ENCODE measurements at regions not wholly inside any gene's neighbourhood (a gene's known extent, or its start where the extent isn't known, plus 50 kb on each side); places are given as distances from the start of the nearest gene placed in this dataset.
"Not testable (repeated sequence)": the region's sequence is repeated elsewhere in the genome, so short reads cannot be mapped to it uniquely, and the experiment has no call there.

DNA sequence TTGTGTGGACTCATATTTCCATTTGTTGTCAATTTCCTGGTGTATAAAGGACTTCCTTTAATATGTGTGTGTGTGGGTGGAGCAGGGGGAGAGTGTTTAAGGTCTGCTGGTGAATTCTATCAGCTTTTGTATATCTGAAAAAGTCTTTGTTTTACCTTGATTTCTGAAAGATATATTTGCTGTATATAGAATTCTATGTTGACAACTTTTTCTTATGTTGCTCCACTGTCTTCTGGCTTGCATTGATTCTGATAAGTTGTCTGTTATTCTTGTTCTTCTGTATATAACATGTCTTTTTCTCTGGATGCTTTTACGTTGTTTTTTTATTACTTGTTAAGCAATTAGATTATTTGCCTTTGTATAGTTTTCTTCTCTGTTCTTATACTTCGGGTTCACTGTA lies 90.0 kb upstream of the CEP162 start:
- Histone ChIP-seq H4K20me1 (no peaks in the 10 kb centered on the region), H3K4me3 (no peak overlapping the region), H3K9ac (no peak overlapping the region), H3K27ac (no peak overlapping the region), H3K36me3 (no peaks in the 10 kb centered on the region), H3K4me1 (no peaks in the 10 kb centered on the region), H3K27me3 (no peaks in the 10 kb centered on the region), H3K4me2 (no peak overlapping the region), H3K9me3 (no peaks in the 10 kb centered on the region)
- no peak for TF ChIP-seq Cebpa-rat (IDR thresholded peaks at IDR 0.05)

DNA sequence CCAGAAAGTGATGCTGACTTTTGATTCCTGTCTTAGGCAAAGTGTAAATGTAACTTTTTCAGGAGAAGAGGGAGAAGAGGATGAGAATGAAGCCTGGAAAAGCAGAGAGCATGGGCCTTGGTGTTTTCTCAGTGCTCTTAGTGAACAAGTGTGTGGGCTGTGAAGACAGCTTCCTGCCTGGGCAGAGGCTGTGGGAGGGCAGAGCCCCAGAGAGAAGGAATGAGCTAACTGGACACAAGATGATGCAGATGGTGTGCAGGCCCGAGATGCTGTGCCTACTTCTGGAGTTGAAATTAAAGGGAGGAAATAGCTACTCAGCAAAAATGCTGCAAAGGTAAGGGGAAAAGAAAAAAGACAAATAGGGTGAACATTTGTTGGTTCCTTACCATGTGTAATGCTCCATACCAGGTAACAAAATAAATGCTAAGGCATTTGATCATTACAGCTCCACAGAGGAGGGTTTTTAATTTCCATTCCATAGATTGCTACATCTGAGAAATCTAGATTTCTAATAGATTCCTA lies 87.0 kb upstream of the CEP162 start:
- Histone ChIP-seq H4K20me1 (no peaks in the 10 kb centered on the region), H3K27me3 (no peaks in the 10 kb centered on the region), H3K4me3 (no peak overlapping the region), H3K4me1 (no peaks in the 10 kb centered on the region), H3K4me2 (no peak overlapping the region), H3K27ac (no peak overlapping the region), H3K9ac (no peak overlapping the region), H3K36me3 (no peaks in the 10 kb centered on the region), H3K9me3 (no peaks in the 10 kb centered on the region)
- no peak for TF ChIP-seq Cebpa-rat (IDR thresholded peaks at IDR 0.05)

DNA sequence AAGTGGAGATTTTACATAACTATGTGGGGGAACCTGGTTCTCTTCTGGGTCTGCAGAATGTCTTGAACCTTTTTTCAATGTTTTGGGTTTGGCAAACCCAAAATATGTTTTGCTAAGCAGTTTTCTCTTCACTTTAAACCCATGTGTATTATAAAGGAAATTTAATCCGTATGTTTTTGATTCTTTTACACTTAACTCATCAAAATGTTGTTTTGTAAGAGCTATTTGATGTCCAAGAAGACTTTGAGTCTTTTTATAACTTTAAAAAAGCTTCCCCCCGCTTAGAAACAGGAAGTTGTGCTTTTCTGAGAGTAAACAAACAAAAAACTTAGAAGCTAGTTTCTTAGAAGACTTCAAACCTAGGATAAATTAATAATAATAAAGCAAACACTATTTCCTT lies 81.9 kb upstream of the CEP162 start:
- no peak for TF ChIP-seq Cebpa-rat (IDR thresholded peaks at IDR 0.05)
- no peak overlapping the region for H3K9ac ChIP-seq
- no peaks in the 10 kb centered on the region for H3K4me1 ChIP-seq
- no peaks in the 10 kb centered on the region for H3K9me3 ChIP-seq
- H3K4me2 ChIP-seq: no peak overlapping the region
- H4K20me1 ChIP-seq: no peaks in the 10 kb centered on the region
- H3K4me3 ChIP-seq: no peak overlapping the region
- no peaks in the 10 kb centered on the region for H3K36me3 ChIP-seq
- H3K27ac ChIP-seq: no peak overlapping the region
- no peaks in the 10 kb centered on the region for H3K27me3 ChIP-seq

DNA sequence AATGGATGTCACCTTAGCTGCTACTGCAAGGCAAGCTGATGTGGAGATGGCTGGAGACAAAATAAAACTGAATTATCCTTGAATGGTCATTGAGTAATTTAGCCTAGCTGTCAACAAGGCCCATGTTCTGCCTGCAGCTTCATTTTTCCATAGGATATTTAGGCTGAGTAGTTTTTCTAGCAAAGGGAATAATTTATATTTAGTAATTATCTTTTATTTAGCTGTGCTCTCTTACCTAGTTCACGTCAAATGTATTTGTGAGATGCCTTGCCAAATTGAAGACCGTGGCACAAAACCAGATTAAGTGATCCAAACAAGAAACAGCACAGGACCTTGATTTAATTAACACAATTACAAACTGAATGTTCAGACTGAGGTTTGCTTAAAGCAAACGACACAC lies 77.4 kb upstream of the CEP162 start:
- no peaks in the 10 kb centered on the region for H4K20me1 ChIP-seq
- H3K4me2 ChIP-seq: no peak overlapping the region
- H3K9ac ChIP-seq: no peak overlapping the region
- H3K9me3 ChIP-seq: no peaks in the 10 kb centered on the region
- no peaks in the 10 kb centered on the region for H3K36me3 ChIP-seq
- no peaks in the 10 kb centered on the region for H3K4me1 ChIP-seq
- H3K4me3 ChIP-seq: no peak overlapping the region
- H3K27me3 ChIP-seq: no peaks in the 10 kb centered on the region
- H3K27ac ChIP-seq: no peak overlapping the region
- no peak for TF ChIP-seq Cebpa-rat (IDR thresholded peaks at IDR 0.05)

DNA sequence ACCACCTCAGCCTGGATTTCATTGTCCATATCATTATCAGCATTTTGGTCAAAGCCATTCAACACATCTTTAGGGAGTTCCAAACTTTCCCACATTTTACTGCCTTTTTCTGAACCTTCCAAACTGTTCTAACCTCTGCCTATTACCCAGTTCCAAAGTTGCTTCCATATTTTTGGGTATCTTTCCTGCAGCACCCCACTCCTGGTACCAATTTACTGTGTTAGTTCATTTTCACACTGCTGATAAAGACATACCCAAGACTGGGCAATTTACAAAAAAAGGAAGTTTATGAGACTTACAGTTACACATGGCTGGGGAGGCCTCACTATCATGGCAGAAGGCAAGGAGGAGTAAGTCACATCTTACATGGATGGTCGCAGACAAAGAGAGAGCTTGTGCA lies 63.6 kb upstream of the CEP162 start:
- H3K27me3 ChIP-seq, H3K4me2 ChIP-seq, H3K4me3 ChIP-seq, H3K4me1 ChIP-seq, H3K36me3 ChIP-seq, H3K9ac ChIP-seq, H3K27ac ChIP-seq, H4K20me1 ChIP-seq: not testable (repeated sequence)
- peaks cover 10% of the 10 kb centered on the region; the same call in 1 of the 2 replicates for H3K9me3 ChIP-seq

DNA sequence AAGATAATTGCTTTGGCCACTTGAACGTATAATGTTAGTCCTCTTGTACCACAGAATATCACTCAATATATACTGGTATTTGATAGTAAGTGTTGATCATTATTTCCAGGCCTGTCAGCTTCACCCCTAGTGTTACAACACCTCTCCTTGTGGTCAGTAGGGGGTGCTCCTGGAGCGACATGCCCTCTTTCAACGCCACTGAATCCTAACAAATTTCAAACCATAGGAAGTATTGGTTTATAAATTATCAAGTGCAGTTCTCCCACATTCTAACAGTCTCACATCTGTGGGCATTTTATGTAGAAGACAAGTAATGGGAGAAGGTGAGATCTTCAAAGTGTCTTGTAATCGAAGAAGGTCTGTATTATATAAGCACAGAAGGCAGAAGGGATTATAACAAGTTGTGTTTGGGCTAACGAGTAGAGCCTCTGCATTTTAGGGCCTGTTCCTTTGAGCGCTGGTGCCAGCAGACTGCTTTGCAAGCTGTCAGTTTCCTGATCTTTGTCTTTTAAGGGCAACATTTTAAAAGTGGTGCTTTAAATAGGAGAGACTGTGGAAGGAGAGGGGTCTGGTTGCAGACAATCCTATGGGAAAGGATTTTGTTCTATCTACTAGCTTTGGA lies 57.1 kb upstream of the CEP162 start:
- Histone ChIP-seq H3K4me3 (no peak overlapping the region), H3K36me3 (no peaks in the 10 kb centered on the region), H3K9me3 (no peaks in the 10 kb centered on the region), H3K4me1 (no peaks in the 10 kb centered on the region), H3K4me2 (no peak overlapping the region), H3K27me3 (no peaks in the 10 kb centered on the region), H3K9ac (no peak overlapping the region), H4K20me1 (no peaks in the 10 kb centered on the region), H3K27ac (no peak overlapping the region)
- TF ChIP-seq Cebpa-rat (IDR thresholded peaks at IDR 0.05): no peak

DNA sequence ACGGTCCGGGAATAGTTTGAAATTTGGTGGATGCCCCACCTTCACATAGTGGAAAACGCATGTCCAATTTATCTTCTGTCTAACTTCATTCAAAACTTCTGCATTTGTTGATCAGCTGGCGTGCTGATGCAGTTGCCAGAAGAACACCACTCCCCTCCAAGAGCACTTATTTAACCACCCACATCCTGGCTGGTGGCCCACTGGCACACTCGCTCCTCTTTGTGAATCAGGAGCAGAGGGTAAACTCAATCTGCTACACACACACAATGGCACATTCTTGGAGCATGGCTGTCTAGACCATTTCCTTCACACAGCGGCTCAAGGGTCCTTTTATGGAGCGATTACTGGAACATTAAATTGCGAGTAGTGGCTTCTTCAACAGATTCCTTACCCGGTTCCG lies 55.1 kb upstream of the CEP162 start:
- TF ChIP-seq Cebpa-rat (IDR thresholded peaks at IDR 0.05): no peak
- no peak overlapping the region for H3K27ac ChIP-seq
- H3K9ac ChIP-seq: no peak overlapping the region
- H3K4me1 ChIP-seq: no peaks in the 10 kb centered on the region
- no peak overlapping the region for H3K4me2 ChIP-seq
- H4K20me1 ChIP-seq: no peaks in the 10 kb centered on the region
- H3K4me3 ChIP-seq: no peak overlapping the region
- H3K27me3 ChIP-seq: no peaks in the 10 kb centered on the region
- H3K36me3 ChIP-seq: no peaks in the 10 kb centered on the region
- H3K9me3 ChIP-seq: no peaks in the 10 kb centered on the region

DNA sequence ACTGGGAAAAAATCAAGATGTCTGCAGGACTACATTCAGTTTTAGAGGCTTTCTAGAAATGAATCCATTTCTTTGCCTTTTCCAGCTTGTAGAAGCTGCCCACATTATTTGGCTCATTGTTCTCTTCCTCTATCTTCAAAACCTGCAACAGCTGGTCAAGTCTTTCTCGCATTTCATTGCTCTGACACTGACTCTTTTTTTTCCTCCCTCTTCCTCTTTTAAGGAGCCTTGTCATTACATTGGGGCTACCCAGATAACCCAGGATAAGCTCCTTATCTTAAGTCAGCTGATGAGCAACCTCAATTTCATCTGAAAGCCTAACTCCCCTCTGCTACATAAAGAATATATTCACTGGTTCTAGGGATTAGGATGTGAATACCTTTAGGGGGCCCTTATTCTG lies 53.2 kb upstream of the CEP162 start:
- no peak for TF ChIP-seq Cebpa-rat (IDR thresholded peaks at IDR 0.05)
- Histone ChIP-seq H3K4me1 (no peaks in the 10 kb centered on the region), H3K27me3 (no peaks in the 10 kb centered on the region), H3K4me3 (no peak overlapping the region), H3K27ac (no peak overlapping the region), H3K36me3 (no peaks in the 10 kb centered on the region), H3K9ac (no peak overlapping the region), H4K20me1 (no peaks in the 10 kb centered on the region), H3K4me2 (no peak overlapping the region), H3K9me3 (no peaks in the 10 kb centered on the region)

DNA sequence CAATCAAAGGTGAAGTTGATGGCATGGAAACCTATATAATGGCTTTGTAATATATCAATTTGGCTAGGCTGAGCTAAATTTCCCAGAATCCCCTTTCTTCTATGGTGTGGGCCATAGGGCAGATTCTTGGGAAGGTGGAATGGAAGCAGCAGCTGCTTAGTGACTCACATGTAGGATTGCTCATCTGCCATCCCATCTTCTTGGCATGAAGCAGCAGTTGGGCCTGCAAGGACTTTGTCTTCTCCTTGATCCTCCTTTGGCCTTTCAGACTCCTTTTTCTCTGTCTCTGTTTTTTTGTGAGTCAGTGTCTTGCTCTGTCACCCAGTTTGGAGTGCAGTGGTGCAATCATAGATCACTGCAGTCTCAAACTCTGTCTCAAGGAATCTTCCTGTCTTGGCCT lies 52.6 kb upstream of the CEP162 start:
- Histone ChIP-seq H3K4me2 (no peak overlapping the region), H3K4me1 (no peaks in the 10 kb centered on the region), H3K36me3 (no peaks in the 10 kb centered on the region), H3K27me3 (no peaks in the 10 kb centered on the region), H3K4me3 (no peak overlapping the region), H3K9ac (no peak overlapping the region), H3K27ac (no peak overlapping the region), H3K9me3 (no peaks in the 10 kb centered on the region), H4K20me1 (no peaks in the 10 kb centered on the region)
- TF ChIP-seq Cebpa-rat (IDR thresholded peaks at IDR 0.05): no peak

DNA sequence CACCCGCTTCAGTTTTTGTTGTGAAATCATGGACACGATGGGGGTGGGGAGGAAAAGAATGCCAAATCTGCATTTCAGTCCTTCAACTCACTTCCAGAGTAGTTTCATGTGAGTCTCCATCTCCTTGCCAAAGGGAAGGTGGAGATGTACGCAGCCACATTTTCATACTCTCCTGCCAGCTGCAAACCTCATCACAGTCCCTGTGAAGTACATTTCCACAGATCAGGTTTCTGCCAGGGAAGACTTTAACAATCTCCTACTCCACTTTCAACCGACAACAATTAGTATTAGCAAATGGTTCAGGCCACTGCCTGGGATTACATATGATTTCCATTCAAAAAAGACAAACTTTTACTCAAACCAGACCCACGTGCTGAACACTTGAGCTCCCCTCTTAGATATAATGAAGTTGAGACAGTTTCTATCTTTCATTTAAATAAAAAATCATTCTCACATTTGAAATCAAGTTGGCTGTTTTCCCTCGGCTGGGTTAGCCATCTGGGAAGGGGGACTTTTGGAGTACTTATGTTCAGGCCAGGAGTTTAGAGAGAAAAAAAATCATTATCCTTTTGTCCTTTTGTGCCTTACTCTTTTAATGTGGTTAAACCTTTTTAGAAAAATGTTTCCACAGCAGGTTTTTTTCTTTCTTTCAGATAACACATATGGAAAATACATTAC lies 51.0 kb upstream of the CEP162 start:
- H3K4me1 ChIP-seq: no peaks in the 10 kb centered on the region
- no peak overlapping the region for H3K27ac ChIP-seq
- no peaks in the 10 kb centered on the region for H3K36me3 ChIP-seq
- H3K27me3 ChIP-seq: no peaks in the 10 kb centered on the region
- H3K9me3 ChIP-seq: no peaks in the 10 kb centered on the region
- TF ChIP-seq Cebpa-rat (IDR thresholded peaks at IDR 0.05): no peak
- no peak overlapping the region for H3K4me3 ChIP-seq
- no peak overlapping the region for H3K4me2 ChIP-seq
- no peaks in the 10 kb centered on the region for H4K20me1 ChIP-seq
- H3K9ac ChIP-seq: no peak overlapping the region
